Lower leg skin (tissue), 4 donors: ENCODE measurements at regions not wholly inside any gene's neighbourhood (a gene's known extent, or its start where the extent isn't known, plus 50 kb on each side); places are given as distances from the start of the nearest gene placed in this dataset.
"Not testable (repeated sequence)": the region's sequence is repeated elsewhere in the genome, so short reads cannot be mapped to it uniquely, and the experiment has no call there.

ENCODE experiments used
- DNase-seq, 2 donors: peaks; one replicate each; pipeline ENCODE4 v3.0.0-alpha.2; 2019; ENCODE audit warnings: low spot score in 2 of 2
- H3K4me3 ChIP-seq: fragments of 200-600 bp; sonication (generic); 2 replicates; pipeline ENCODE4 v1.5.1; 2017; ENCODE audit warnings: mild to moderate bottlenecking, low read depth; ENCODE audit not compliant: poor library complexity, severe bottlenecking
- CTCF ChIP-seq, 3 donors: fragments of 450-650 bp; IDR thresholded peaks; one replicate each; pipeline ENCODE4 v1.5.1; 2016; ENCODE audit warnings: antibody characterized with exemption in 3 of 3, mild to moderate bottlenecking in 3 of 3, moderate library complexity in 2 of 3
- POLR2A ChIP-seq, 2 donors: fragments of 450-650 bp; IDR thresholded peaks; one replicate each; pipeline ENCODE4 v1.6.1; 2016 to 2017; ENCODE audit warnings: antibody characterized with exemption in 2 of 2, mild to moderate bottlenecking in 1 of 2, moderate library complexity in 1 of 2
- WGBS, 2 donors: methylation state at CpG; one replicate each; pipeline ENCODE4 v1.1.5; 2018; 5-methylcytosine and 5-hydroxymethylcytosine counted together
- intact Hi-C: fragments of 100-400 bp; cut with DNase I; formaldehyde crosslinking; loops from one replicate; pipeline ENCODE4 v1.15.0; 2023; ENCODE audit warnings: low total_unique reads

GRCh38 chr18:10249270-10249669 lies 205.2 kb upstream of the APCDD1 start:
- intact Hi-C loops, result no loop called here
- no peak overlapping the region for H3K4me3 ChIP-seq
- WGBS, 2 donors, result 84 to 90% methylated on average over 3 of the region's 3 CpGs
- DNase-seq, result no peak
- TF ChIP-seq POLR2A (IDR thresholded peaks at IDR 0.05), result no peak
- no peak for TF ChIP-seq CTCF (IDR thresholded peaks at IDR 0.05)

GRCh38 chr18:10249801-10250200 lies 204.6 kb upstream of the APCDD1 start:
- intact Hi-C loops, result no loop called here
- 89 to 95% methylated on average over 1 of the region's 1 CpG for WGBS, 2 donors
- TF ChIP-seq POLR2A (IDR thresholded peaks at IDR 0.05) (no peak), CTCF (IDR thresholded peaks at IDR 0.05) (no peak)
- no peak overlapping the region for H3K4me3 ChIP-seq
- no peak for DNase-seq

- intact Hi-C loops, result no loop called here
- H3K4me3 ChIP-seq, result no peak overlapping the region
- no peak for DNase-seq
- TF ChIP-seq CTCF (IDR thresholded peaks at IDR 0.05), result no peak
- no peak for TF ChIP-seq POLR2A (IDR thresholded peaks at IDR 0.05)
- WGBS, 2 donors, result 68 to 74% methylated on average over 4 of the region's 4 CpGs
These were observed 201.9 kb upstream of the APCDD1 start for GRCh38 chr18:10252494-10252893.

GRCh38 chr18:10252952-10253705 lies 201.3 kb upstream of the APCDD1 start:
- 57 to 64% methylated on average over 5 of the region's 5 CpGs for WGBS, 2 donors
- intact Hi-C loops, result no loop called here
- no peak overlapping the region for H3K4me3 ChIP-seq
- no peak for DNase-seq
- TF ChIP-seq POLR2A (IDR thresholded peaks at IDR 0.05) (no peak), CTCF (IDR thresholded peaks at IDR 0.05) (no peak)

- DNase-seq, intact Hi-C loops, H3K4me3 ChIP-seq: not testable (repeated sequence)
- WGBS, 2 donors, result 96 to 98% methylated on average over 3 of the region's 3 CpGs
These were observed 198.2 kb upstream of the APCDD1 start for GRCh38 chr18:10256276-10256675.

GRCh38 chr18:10258836-10259474 lies 195.5 kb upstream of the APCDD1 start:
- WGBS, 2 donors, result 78 to 79% methylated on average over 5 of the region's 5 CpGs
- H3K4me3 ChIP-seq, result no peak overlapping the region
- no peak for DNase-seq
- intact Hi-C loops, result no loop called here
- TF ChIP-seq CTCF (IDR thresholded peaks at IDR 0.05) (no peak), POLR2A (IDR thresholded peaks at IDR 0.05) (no peak)
